RWPE2 (cell line): ENCODE measurements at regions not wholly inside any gene's neighbourhood (a gene's known extent, or its start where the extent isn't known, plus 50 kb on each side); places are given as distances from the start of the nearest gene placed in this dataset.

Experiments used
- ATAC-seq: fragments of 200-7000 bp; cut with Tn5 transposase; 3 replicates; pipeline ENCODE4 v1.9.1; 2021; ENCODE audit warnings: low read depth
- DNase-seq: peaks from one replicate; pipeline ENCODE4 v3.0.0-alpha.2; 2020; ENCODE audit warnings: low spot score
- H3K27ac ChIP-seq: fragments of 450-650 bp; 2 replicates; pipeline ENCODE4 v1.5.1; 2017; ENCODE audit warnings: mild to moderate bottlenecking; ENCODE audit not compliant: poor library complexity, severe bottlenecking
- H3K27me3 ChIP-seq: fragments of 250-450 bp; sonication (Bioruptor Pico); 2 replicates; pipeline ENCODE4 v1.5.1; 2021; ENCODE audit warnings: mild to moderate bottlenecking, moderate library complexity; ENCODE audit not compliant: insufficient read depth, poor library complexity, severe bottlenecking
- H3K36me3 ChIP-seq: fragments of 250-450 bp; sonication (Bioruptor Pico); 2 replicates; pipeline ENCODE4 v1.5.1; 2020; ENCODE audit warnings: low read depth, mild to moderate bottlenecking, moderate library complexity
- H3K4me1 ChIP-seq: fragments of 250-450 bp; sonication (Bioruptor Pico); 2 replicates; pipeline ENCODE4 v1.5.1; 2021; ENCODE audit warnings: mild to moderate bottlenecking, moderate library complexity; ENCODE audit not compliant: insufficient read depth, poor library complexity, severe bottlenecking
- H3K4me3 ChIP-seq: fragments of 250-450 bp; sonication (Bioruptor Pico); 2 replicates; pipeline ENCODE4 v1.5.1; 2021; ENCODE audit warnings: mild to moderate bottlenecking, moderate library complexity; ENCODE audit not compliant: severe bottlenecking
- H3K9me3 ChIP-seq: fragments of 250-450 bp; sonication (Bioruptor Pico); 2 replicates; pipeline ENCODE4 v1.5.1; 2021; ENCODE audit warnings: mild to moderate bottlenecking, moderate library complexity; ENCODE audit not compliant: severe bottlenecking
- TF ChIP-seq, protein P1 (sequence below): fragments of 450-650 bp; IDR thresholded peaks from one replicate; pipeline ENCODE4 v1.5.1; 2017; ENCODE audit warnings: mild to moderate bottlenecking, moderate library complexity; ENCODE audit not compliant: poor library complexity, severe bottlenecking

DNA sequence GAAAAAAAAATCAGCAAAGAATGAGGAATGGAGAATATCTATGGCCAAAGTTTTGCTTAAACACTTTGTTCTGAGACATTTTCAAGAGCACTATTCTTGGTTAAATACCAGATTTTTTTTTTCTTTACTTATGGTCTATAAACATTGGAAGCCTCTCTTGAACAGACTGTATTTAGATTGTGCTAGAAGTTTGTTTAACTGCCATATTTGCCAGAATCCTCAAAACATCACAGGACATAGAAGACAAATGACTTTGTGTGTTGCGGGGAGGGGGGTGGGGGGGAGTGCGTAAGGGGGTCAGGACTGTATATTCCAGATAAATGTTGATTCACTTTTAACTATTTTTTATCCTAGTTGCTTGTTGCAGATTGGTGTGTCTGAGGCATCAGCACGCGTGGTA is 262.0 kb downstream of the MEIS1 start:
- Histone ChIP-seq H3K9me3 (no peaks in the 10 kb centered on the region), H3K27ac (no peak overlapping the region), H3K27me3 (no peaks in the 10 kb centered on the region), H3K4me1 (no peaks in the 10 kb centered on the region), H3K4me3 (no peak overlapping the region), H3K36me3 (no peaks in the 10 kb centered on the region)
- TF ChIP-seq, protein P1, sequence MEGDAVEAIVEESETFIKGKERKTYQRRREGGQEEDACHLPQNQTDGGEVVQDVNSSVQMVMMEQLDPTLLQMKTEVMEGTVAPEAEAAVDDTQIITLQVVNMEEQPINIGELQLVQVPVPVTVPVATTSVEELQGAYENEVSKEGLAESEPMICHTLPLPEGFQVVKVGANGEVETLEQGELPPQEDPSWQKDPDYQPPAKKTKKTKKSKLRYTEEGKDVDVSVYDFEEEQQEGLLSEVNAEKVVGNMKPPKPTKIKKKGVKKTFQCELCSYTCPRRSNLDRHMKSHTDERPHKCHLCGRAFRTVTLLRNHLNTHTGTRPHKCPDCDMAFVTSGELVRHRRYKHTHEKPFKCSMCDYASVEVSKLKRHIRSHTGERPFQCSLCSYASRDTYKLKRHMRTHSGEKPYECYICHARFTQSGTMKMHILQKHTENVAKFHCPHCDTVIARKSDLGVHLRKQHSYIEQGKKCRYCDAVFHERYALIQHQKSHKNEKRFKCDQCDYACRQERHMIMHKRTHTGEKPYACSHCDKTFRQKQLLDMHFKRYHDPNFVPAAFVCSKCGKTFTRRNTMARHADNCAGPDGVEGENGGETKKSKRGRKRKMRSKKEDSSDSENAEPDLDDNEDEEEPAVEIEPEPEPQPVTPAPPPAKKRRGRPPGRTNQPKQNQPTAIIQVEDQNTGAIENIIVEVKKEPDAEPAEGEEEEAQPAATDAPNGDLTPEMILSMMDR: no peak
- DNase-seq (no peak), ATAC-seq (no peak)

DNA sequence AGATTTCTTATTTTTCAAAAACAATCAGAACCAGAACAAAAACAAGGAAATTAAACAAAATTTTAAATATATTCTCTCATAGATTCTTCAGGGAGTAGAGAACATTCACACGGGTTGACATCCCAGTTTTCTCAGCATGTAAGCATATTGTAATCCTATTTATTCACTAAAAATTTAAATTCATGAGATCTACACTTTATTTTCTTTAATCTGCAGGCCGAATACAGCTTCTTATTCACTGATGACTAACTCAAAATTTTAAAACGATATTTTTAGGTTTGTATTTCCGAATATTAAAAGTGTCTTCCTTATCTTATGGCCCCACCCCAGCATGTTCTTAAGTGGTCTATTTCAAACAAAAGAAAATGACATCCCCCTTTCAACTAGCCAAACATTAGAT is 262.4 kb downstream of the MEIS1 start:
- Histone ChIP-seq H3K9me3 (no peaks in the 10 kb centered on the region), H3K36me3 (no peaks in the 10 kb centered on the region), H3K4me3 (no peak overlapping the region), H3K4me1 (no peaks in the 10 kb centered on the region), H3K27me3 (no peaks in the 10 kb centered on the region), H3K27ac (no peak overlapping the region)
- ATAC-seq (no peak), DNase-seq (no peak)
- TF ChIP-seq, protein P1: no peak

DNA sequence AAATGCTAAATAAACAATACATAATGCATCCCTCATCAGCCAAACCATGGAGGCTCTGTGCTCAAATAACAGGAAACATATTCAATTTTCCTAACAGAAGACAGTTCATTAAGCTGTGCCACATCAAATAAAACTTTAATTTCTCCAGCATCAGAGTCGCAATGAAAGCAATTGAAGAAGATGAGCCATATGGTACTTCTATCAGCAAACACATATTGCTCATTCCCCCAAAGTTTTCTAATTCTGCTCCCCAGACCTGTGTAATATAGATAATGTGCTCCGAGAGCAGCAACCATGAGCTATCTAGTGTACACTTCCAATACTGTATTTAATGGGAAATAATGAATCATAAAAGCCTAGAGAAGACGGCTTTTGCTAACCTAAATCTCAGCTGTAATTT is 263.2 kb downstream of the MEIS1 start:
- H3K27ac ChIP-seq: no peak overlapping the region
- H3K4me1 ChIP-seq: no peaks in the 10 kb centered on the region
- TF ChIP-seq, protein P1: no peak

DNA sequence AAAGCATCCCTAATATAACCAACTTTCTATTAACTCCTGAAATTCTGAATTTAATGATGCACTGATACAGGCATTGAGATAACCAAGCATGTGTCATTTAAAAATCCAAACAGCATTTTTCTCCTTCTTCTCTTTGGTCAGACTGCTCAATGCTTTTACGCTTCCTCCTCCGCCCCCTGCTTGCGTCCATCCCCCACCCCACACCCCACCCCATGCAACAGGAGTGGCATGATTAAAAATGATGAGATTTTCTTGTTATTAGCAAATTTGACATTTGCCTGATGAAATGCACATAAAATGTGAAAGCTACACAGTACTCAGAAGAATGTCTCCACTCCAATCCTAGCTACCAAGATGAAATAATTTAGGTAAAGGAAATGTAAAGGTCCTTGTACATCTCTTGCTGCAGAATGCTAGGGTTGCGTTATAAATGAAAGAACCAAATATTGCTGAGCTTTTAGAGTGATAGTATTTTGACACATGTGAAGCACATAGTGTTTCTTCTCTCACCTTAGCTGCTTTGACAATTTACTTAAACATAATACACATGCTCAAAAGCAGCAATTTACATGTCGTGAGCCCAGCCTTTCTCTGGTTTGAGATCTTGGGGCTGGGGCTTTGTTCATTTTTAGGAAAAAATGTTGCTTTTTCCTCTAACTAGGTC is 263.8 kb downstream of the MEIS1 start:
- TF ChIP-seq, protein P1: no peak
- DNase-seq (no peak), ATAC-seq (no peak)
- Histone ChIP-seq H3K27ac (no peak overlapping the region), H3K4me1 (no peaks in the 10 kb centered on the region), H3K36me3 (no peaks in the 10 kb centered on the region), H3K4me3 (no peak overlapping the region), H3K9me3 (no peaks in the 10 kb centered on the region), H3K27me3 (no peaks in the 10 kb centered on the region)

More for the DNA sequence above, 263.2 kb downstream of the MEIS1 start:
- ATAC-seq (no peak), DNase-seq (no peak)
- H3K9me3 ChIP-seq: no peaks in the 10 kb centered on the region
- no peak overlapping the region for H3K4me3 ChIP-seq
- no peaks in the 10 kb centered on the region for H3K36me3 ChIP-seq
- H3K27me3 ChIP-seq: no peaks in the 10 kb centered on the region

DNA sequence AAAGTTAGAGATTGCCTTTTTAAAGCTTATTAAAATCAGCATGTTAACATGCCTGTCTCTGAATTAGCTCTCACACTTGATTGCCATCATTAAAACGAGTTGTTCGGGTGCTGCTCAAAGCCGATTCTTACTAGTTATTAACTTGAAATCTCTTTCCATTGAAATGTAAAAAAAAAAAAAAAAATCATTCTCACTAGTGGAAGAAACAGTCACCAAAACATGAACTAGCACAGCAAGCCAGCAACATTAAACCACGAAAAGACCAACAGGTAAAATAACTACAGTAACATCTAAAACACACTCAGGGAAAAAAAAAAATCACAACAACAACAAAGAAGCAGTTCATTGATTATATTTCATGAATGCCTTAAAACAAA is 264.5 kb downstream of the MEIS1 start:
- Histone ChIP-seq H3K27ac (no peak overlapping the region), H3K36me3 (no peaks in the 10 kb centered on the region)
- TF ChIP-seq, protein P1: no peak

More for the DNA sequence above, 264.5 kb downstream of the MEIS1 start:
- Histone ChIP-seq H3K4me3 (no peak overlapping the region), H3K4me1 (no peaks in the 10 kb centered on the region), H3K9me3 (no peaks in the 10 kb centered on the region), H3K27me3 (no peaks in the 10 kb centered on the region)
- ATAC-seq: no peak
- DNase-seq: no peak
